ENCODE measurements at regions not wholly inside any gene's neighbourhood (a gene's known extent, or its start where the extent isn't known, plus 50 kb on each side); places are given as distances from the start of the nearest gene placed in this dataset.

DNA sequence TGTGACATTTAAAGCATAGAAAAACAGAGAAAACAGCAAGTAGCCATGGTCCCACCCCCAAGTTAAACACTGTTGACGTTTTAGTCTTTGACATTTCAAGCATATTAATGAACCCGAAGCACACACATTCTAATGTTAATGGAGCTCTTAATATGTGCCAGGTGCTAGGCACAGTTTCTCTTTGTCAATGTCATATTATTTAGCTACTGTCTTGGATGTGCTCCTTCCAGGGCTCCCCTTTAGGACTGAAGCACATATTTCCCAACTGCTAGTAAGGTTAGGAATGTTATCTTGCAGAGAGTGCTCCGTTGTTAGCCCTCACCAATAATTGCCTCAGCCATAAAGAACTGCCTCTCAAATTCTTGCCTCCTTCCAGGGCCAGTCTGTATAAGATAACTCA is 716.6 kb upstream of the TENM4 start:
- TF ChIP-seq, protein P1, sequence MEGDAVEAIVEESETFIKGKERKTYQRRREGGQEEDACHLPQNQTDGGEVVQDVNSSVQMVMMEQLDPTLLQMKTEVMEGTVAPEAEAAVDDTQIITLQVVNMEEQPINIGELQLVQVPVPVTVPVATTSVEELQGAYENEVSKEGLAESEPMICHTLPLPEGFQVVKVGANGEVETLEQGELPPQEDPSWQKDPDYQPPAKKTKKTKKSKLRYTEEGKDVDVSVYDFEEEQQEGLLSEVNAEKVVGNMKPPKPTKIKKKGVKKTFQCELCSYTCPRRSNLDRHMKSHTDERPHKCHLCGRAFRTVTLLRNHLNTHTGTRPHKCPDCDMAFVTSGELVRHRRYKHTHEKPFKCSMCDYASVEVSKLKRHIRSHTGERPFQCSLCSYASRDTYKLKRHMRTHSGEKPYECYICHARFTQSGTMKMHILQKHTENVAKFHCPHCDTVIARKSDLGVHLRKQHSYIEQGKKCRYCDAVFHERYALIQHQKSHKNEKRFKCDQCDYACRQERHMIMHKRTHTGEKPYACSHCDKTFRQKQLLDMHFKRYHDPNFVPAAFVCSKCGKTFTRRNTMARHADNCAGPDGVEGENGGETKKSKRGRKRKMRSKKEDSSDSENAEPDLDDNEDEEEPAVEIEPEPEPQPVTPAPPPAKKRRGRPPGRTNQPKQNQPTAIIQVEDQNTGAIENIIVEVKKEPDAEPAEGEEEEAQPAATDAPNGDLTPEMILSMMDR (IDR thresholded peaks at IDR 0.05), result no peak
- no peak for TF ChIP-seq ZFX (IDR thresholded peaks at IDR 0.05; ENCODE audit: borderline replicate concordance)
